Activated naive CD8-positive, alpha-beta T cell treated with anti-CD3 and anti-CD28 coated beads, Interleukin-2, amount 50 U/mL, for 16 hours (primary cell): ENCODE measurements at regions not wholly inside any gene's neighbourhood (a gene's known extent, or its start where the extent isn't known, plus 50 kb on each side); places are given as distances from the start of the nearest gene placed in this dataset.

Experiments
- DNase-seq: peaks from one replicate; pipeline ENCODE4 v3.0.0-alpha.2; 2020; ENCODE audit warnings: low read depth, low spot score

GRCh38 chr4:130163701-130164100 lies 1067.7 kb downstream of the C4orf33 start:
- no peak for DNase-seq

- no peak for DNase-seq
These were observed 1069.4 kb downstream of the C4orf33 start for GRCh38 chr4:130165381-130165780.

- no peak for DNase-seq
These were observed 1076.2 kb downstream of the C4orf33 start for GRCh38 chr4:130172156-130172555.

GRCh38 chr4:130178106-130178505 lies 1082.2 kb downstream of the C4orf33 start:
- no peak for DNase-seq

- DNase-seq: no peak
These were observed 1087.1 kb downstream of the C4orf33 start for GRCh38 chr4:130183096-130183495.

GRCh38 chr4:130183766-130184165 lies 1087.8 kb downstream of the C4orf33 start:
- no peak for DNase-seq

DNA sequence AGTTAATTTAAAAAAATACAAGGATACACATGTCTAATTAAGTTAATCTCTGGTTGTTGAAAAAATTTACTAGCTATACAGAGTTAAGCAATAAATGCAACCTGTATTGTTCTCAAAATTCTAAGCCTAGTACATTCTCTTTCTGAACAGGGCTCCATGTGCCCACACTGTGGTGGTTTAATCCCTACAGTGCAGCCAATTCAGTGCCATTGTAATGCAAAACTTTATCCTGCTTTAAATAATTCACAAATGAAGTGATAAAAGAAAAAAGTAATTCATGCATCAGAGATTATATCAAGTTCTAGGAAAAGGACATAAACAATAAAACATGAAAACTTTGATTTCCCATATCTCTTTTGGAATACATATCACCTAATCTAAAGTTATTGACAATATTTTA lies 1089.2 kb downstream of the C4orf33 start:
- no peak for DNase-seq

DNA sequence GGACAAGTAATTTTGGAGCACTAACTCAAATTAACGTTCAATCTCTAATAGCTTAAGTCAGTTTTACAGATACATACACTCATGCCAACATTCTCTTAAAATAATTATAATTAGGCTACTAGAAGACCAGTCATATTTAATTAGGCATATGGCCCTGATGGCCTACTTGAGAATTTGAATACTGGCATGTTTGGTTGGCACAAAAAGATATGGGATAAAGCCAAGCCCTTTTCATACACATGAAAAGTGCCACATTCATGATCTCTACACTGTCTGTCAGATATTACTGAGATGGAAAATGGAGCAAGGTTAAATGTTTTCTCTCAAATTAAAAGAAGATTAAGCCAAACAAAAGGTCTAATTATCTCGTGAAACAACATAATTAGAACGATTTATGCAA lies 1091.0 kb downstream of the C4orf33 start:
- no peak for DNase-seq

DNA sequence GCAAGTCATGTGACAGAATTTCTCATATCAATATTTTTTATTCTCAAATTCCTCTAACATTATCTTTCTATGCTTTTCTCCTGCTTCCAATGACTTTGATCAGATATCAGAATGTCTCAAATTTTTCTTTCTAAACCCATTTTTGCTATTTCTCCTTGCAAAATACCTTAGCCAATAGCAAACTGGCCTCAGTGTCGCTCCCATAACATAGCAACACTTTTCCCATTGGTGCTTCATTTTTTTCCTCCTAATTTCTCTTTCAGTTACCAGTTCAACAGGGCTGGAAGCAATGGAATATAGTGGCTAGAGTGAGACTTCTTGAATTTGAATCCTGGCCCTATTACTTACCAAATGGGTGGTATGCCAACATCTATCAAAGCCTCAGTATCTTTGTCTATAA lies 1091.6 kb downstream of the C4orf33 start:
- no peak for DNase-seq

DNA sequence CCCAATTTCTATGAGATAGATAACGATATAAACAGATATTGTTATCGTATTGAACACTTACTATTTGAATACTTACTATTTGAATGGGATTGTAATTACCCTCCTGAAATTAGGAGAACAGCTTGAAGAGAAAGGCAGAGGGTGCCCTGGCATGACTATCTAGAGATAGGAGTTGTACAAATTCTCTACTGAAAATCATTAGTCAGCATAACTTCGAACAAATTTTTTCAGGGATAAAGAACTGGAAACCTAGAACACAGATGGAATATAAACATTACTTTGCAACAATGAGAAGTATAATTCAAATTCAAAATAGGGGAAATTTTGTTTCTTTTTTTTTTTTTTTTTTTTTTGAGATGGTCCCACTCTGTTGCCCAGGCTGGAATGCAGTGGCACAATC lies 1096.8 kb downstream of the C4orf33 start:
- no peak for DNase-seq

- DNase-seq: no peak
These were observed 1102.0 kb downstream of the C4orf33 start for GRCh38 chr4:130197946-130198345.

DNA sequence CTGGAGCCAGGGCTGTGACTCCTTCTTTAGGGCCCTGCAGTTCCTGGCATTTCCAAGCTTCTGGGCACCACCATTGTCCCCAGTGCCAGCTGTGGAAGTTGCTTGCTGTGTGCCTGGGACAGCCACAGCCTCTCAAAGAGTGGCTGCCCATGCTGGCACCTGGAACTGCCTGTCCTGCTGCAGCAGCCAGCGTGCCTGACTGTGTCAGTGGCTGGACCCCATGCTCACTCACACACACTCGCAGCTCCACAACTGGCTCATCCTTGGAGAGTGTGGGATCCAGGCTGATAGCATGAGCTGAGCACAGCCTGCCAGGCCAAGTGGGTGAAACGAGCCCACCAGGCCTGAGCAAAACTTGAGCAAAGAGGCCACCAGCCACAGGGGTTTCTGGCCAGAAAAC lies 1107.6 kb downstream of the C4orf33 start:
- DNase-seq: no peak

DNA sequence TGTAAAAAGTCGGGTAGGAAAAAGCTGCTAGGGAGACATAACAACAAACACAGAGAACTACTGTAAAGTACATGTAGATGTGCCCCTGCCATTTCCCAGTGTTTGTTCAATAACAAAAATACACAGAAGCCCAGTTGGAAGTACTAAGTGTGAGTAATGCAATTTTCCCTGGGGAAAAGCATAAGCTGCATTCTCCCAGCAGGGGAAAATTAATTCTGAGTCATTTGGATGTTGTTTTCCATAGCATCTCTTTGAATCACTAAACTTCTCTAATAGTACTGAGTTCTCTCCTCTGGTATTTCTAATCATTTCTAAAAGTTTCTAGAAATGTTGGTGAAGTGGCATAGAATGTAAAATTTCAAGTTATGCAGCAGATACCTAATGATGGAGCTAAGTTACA lies 1114.9 kb downstream of the C4orf33 start:
- DNase-seq: no peak

- DNase-seq: no peak
These were observed 1118.3 kb downstream of the C4orf33 start for GRCh38 chr4:130214268-130214667.

DNA sequence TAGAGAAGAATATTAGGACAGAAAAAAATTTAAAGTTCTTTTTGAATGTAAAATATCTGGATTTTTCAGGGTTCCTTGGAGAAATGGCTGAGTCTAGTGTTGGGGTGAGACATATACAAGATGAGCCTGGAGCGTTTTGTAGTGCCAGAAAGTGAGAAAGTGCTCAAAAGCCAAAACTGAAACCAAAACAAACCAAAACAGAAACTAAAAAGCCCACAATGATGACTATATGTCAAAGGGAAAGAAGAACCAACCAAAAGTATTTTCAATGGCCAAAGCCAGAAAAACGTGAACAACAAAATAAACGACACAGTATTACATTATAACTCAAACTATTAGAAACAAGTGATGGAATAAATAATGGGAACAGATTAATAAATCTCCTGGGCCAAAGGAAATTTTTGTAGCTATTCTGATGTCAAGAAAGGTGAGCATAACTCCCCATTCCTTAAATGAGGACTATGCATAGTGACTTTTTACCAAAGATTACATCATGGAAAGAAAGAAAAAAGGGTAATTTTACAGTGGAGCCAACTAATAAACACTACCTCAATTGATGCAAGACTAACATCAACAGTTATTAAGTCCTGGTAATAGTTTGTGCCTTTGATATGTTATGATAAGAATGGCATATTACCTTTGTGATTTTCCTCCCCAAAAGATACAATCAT lies 1137.6 kb downstream of the C4orf33 start:
- DNase-seq: no peak

- DNase-seq: no peak
These were observed 1142.2 kb downstream of the C4orf33 start for GRCh38 chr4:130238121-130238520.

- DNase-seq: no peak
These were observed 1153.0 kb downstream of the C4orf33 start for GRCh38 chr4:130249002-130249401.

GRCh38 chr4:130257271-130257670 lies 1161.3 kb downstream of the C4orf33 start:
- DNase-seq: no peak

- DNase-seq: no peak
These were observed 1170.9 kb downstream of the C4orf33 start for GRCh38 chr4:130266814-130267213.

GRCh38 chr4:130288576-130288975 lies 1192.6 kb downstream of the C4orf33 start:
- no peak for DNase-seq

- no peak for DNase-seq
These were observed 1197.7 kb downstream of the C4orf33 start for GRCh38 chr4:130293692-130294091.

GRCh38 chr4:130296448-130296847 lies 1200.5 kb downstream of the C4orf33 start:
- DNase-seq: no peak

- no peak for DNase-seq
These were observed 1210.6 kb downstream of the C4orf33 start for GRCh38 chr4:130306566-130306965.

DNA sequence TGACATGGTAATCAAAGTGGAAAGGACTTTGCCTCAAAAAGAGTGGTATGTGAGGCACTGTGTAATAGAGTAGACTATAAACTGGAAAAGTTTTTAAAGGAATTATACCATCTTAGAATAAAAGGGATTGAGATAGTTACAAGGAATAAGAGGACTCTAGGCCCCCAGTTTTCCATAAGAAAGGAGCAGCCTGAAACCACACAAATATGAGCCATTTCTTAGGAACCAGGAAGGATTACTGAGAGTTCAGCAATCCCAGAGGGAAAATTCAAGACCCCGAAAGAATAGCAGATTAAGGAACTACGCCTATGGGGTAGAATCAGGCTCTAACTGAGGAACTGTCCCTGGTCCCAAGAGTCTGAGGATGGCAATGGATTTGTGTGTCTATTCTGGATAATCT lies 1213.3 kb downstream of the C4orf33 start:
- DNase-seq: no peak
